Psoas muscle (tissue), 7 donors: ENCODE measurements at regions not wholly inside any gene's neighbourhood (a gene's known extent, or its start where the extent isn't known, plus 50 kb on each side); places are given as distances from the start of the nearest gene placed in this dataset.

Experiments used
- ATAC-seq, 4 donors: fragments of 200-7000 bp; cut with Tn5 transposase; one replicate each; pipeline ENCODE4 v1.9.1; 2020; ENCODE audit warnings: moderate library complexity in 3 of 4, mild to moderate bottlenecking in 2 of 4
- DNase-seq, 2 donors: peaks; one replicate each; pipeline ENCODE4 v3.0.0-alpha.2; 2020
- H3K27ac ChIP-seq: fragments of 200-600 bp; one replicate; pipeline ENCODE4 v1.8.0; 2022
- H3K27me3 ChIP-seq, 3 donors: fragments of 200-600 bp in 1 of 3; one replicate each; pipeline versions ENCODE4 v1.6.1 to v1.8.0; 2013 to 2022; ENCODE audit warnings: low read length in 2 of 3, mild to moderate bottlenecking in 2 of 3, moderate library complexity in 1 of 3; ENCODE audit not compliant: insufficient read depth in 3 of 3
- H3K36me3 ChIP-seq, 2 donors: fragments of 200-600 bp in 1 of 2; one replicate each; pipeline versions ENCODE4 v1.6.1 to v1.8.0; 2013 to 2022; ENCODE audit warnings: low read depth in 1 of 2, mild to moderate bottlenecking in 1 of 2, moderate library complexity in 1 of 2; ENCODE audit not compliant: insufficient read depth in 1 of 2
- H3K4me1 ChIP-seq: fragments of 200-600 bp; one replicate; pipeline ENCODE4 v1.8.0; 2022
- H3K4me3 ChIP-seq: fragments of 200-600 bp; one replicate; pipeline ENCODE4 v1.8.0; 2022; ENCODE audit warnings: mild to moderate bottlenecking
- H3K9me3 ChIP-seq: fragments of 200-600 bp; one replicate; pipeline ENCODE4 v1.8.0; 2022
- WGBS, 3 donors: extraction: QIAGEN DNeasy Blood & Tissue Kit; methylation state at CpG; one replicate each; pipeline versions ENCODE4 v1.1.6 to v1.1.7; 2013; 5-methylcytosine and 5-hydroxymethylcytosine counted together
- intact Hi-C, 2 donors: fragments of 100-400 bp; cut with DNase I; formaldehyde crosslinking; loops; one replicate each; pipeline versions ENCODE4 v1.11.0 to v1.14.2; 2022
- TF ChIP-seq, protein P1 (sequence below): fragments of 200-600 bp; IDR thresholded peaks from one replicate; pipeline ENCODE4 v1.8.0; 2022; ENCODE audit warnings: antibody characterized with exemption
- donor health status: healthy with polysubstance abuse.
- donor health status: DM: no; HTN: no; CAD: no; lungs with moderate emphysema.
- donor health status: Bipolar disorder and iron deficiency.
- donor health status: healthy.
- donor health status: DM: yes; HTN: yes; CAD: no.
- donor health status: DM: no; HTN: no; CAD: no.
- donor health status: DM: yes; HTN: yes; CAD: no.

DNA sequence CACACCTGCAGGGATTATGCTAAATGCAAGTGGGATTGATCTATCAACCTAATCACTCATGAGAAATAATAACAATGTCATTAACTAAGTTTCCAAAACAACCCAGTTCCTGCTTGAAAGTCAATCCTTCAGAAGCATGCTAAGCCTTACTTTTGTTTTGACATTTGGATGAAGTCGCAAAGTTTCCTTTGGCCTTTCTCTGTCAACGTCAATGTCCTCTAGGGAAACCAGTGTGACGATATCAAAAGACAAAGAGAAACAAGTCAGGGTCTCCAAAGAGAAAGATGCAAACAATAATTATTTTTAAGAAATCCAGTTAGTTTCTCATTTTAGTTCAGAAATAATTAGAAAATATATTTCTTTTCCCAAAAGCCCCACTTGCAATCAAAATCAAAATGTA lies 86.7 kb upstream of the SRD5A3 start:
- no peaks in the 10 kb centered on the region for H3K9me3 ChIP-seq
- DNase-seq (no peak), ATAC-seq (no peak)
- no peaks in the 10 kb centered on the region for H3K4me1 ChIP-seq
- no peaks in the 10 kb centered on the region for H3K36me3 ChIP-seq
- WGBS, 3 donors: 38 to 47% (median 46%) methylated on average over 3 of the region's 3 CpGs
- TF ChIP-seq, protein P1, sequence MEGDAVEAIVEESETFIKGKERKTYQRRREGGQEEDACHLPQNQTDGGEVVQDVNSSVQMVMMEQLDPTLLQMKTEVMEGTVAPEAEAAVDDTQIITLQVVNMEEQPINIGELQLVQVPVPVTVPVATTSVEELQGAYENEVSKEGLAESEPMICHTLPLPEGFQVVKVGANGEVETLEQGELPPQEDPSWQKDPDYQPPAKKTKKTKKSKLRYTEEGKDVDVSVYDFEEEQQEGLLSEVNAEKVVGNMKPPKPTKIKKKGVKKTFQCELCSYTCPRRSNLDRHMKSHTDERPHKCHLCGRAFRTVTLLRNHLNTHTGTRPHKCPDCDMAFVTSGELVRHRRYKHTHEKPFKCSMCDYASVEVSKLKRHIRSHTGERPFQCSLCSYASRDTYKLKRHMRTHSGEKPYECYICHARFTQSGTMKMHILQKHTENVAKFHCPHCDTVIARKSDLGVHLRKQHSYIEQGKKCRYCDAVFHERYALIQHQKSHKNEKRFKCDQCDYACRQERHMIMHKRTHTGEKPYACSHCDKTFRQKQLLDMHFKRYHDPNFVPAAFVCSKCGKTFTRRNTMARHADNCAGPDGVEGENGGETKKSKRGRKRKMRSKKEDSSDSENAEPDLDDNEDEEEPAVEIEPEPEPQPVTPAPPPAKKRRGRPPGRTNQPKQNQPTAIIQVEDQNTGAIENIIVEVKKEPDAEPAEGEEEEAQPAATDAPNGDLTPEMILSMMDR: no peak
- intact Hi-C loops: no loop called here
- no peak overlapping the region for H3K27ac ChIP-seq
- H3K27me3 ChIP-seq: no peaks in the 10 kb centered on the region
- no peak overlapping the region for H3K4me3 ChIP-seq

DNA sequence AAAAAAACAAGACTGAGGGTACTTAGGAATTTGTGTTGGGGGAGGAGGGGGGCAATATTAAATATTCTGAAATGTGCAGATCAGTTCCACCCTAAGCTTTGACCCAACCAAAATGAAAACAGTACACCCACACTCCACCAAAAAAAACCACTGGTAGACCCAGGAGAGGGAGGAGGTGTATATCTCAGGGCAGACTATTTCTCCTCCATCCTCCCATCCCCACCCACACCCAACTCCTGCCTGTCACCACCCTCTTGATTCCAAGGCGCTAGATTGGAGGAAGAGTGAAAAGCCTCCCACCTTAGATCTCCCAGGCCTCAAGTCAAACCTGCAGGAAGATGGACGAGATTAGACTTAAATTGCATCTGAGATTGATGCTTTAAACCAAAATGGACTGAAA lies 76.6 kb upstream of the SRD5A3 start:
- Histone ChIP-seq H3K4me3 (no peak overlapping the region), H3K9me3 (no peaks in the 10 kb centered on the region), H3K27ac (no peak overlapping the region), H3K27me3 (no peaks in the 10 kb centered on the region), H3K4me1 (no peaks in the 10 kb centered on the region), H3K36me3 (no peaks in the 10 kb centered on the region)
- ATAC-seq: no peak
- no peak for DNase-seq
- intact Hi-C loops: no loop called here
- TF ChIP-seq, protein P1: no peak
- 80 to 93% (median 86%) methylated on average over 2 of the region's 2 CpGs for WGBS, 3 donors

DNA sequence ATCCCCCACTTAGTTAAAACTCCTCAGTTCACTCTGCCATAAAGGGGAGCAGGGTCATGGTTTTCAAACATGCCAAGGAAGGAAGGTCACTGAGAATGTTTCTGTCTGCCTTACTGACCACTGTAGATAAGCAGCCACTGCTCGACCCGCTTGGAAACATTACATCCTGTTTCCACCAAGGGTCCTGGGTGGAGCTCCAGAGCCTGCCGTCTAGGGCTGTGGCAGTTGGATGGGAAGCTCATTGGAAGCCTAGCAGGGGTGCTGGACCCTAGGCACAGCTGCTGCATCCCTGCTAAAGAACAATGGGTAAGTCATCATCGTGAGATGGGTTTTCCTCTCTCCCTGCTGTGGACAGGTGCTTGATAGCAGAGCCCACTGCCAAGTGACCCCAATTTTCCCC lies 76.0 kb upstream of the SRD5A3 start:
- H3K27me3 ChIP-seq: no peaks in the 10 kb centered on the region

DNA sequence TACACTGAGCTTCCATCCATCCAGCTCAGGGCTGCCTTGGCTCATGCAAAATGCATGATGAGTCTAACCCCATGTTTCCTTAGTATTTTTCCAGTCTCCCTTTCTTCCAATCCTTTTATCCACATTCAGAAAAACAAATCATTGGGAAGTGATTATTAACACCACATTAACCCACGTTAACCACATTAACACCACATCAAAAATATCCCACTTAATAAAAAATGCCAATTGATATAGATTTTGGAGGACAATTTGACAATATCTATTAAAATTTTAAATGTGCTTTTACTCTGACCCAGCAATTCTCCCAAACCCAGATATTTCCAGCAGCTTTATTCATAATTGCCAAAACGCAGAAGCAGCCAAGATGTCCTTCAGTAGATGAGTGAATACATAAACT lies 75.6 kb upstream of the SRD5A3 start:
- no peaks in the 10 kb centered on the region for H3K36me3 ChIP-seq
- 64 to 75% (median 66%) methylated on average over 2 of the region's 2 CpGs for WGBS, 3 donors
- H3K27me3 ChIP-seq: no peaks in the 10 kb centered on the region
- H3K4me3 ChIP-seq: no peak overlapping the region
- ATAC-seq (no peak), DNase-seq (no peak)
- intact Hi-C loops: no loop called here
- H3K9me3 ChIP-seq: no peaks in the 10 kb centered on the region
- TF ChIP-seq, protein P1: no peak
- no peaks in the 10 kb centered on the region for H3K4me1 ChIP-seq
- H3K27ac ChIP-seq: no peak overlapping the region

More for the DNA sequence above, 76.0 kb upstream of the SRD5A3 start:
- DNase-seq (no peak), ATAC-seq (no peak)
- H3K36me3 ChIP-seq: no peaks in the 10 kb centered on the region
- H3K4me1 ChIP-seq: no peaks in the 10 kb centered on the region
- no peaks in the 10 kb centered on the region for H3K9me3 ChIP-seq
- no peak overlapping the region for H3K4me3 ChIP-seq
- TF ChIP-seq, protein P1: no peak
- no peak overlapping the region for H3K27ac ChIP-seq
- 35 to 48% (median 38%) methylated on average over 4 of the region's 4 CpGs for WGBS, 3 donors
- intact Hi-C loops: no loop called here

DNA sequence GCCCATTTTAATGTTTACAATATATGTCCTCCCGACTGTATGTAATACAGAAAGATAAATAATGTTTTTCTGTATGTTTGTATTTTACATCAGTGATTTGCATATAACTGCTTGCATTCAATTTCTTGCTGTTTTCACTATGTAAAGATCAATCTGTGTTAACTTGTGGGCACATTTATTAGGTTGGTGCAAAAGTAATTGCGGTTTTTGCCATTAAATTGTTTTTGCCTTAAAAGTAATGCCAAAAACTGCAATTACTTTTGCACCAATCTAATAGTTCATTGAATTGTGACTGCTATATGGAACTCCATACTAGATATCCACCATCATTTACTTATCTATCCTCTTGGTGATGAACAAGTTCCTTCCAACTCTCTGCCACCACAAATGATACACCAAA lies 73.9 kb upstream of the SRD5A3 start:
- ATAC-seq: no peak
- no peaks in the 10 kb centered on the region for H3K9me3 ChIP-seq
- no peaks in the 10 kb centered on the region for H3K36me3 ChIP-seq
- no peak for DNase-seq
- no peak overlapping the region for H3K27ac ChIP-seq
- H3K27me3 ChIP-seq: no peaks in the 10 kb centered on the region
- 84 to 86% (median 86%) methylated on average over 2 of the region's 2 CpGs for WGBS, 3 donors
- TF ChIP-seq, protein P1: no peak
- intact Hi-C loops: no loop called here
- H3K4me1 ChIP-seq: no peaks in the 10 kb centered on the region
- H3K4me3 ChIP-seq: no peak overlapping the region
